ENCODE measurements at regions not wholly inside any gene's neighbourhood (a gene's known extent, or its start where the extent isn't known, plus 50 kb on each side); places are given as distances from the start of the nearest gene placed in this dataset.

DNA sequence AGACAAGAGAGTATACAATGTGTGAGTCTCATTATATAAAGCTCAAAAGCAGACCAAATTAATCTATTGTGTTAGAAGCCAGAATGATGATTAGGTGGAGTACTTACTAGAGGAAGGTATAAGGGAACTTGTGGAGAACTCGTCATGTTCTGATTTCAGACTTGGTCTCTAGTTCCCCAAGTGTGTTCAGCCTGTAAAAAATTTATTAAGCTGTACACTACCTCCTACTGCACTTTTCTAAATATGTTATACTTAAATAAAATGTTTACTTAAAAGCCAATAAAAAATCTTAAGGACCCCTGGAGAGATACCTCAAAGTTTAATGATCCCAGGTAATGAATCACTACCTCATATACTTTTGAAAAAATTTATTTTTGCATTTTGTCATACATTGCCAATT is 130.4 kb upstream of the PLCB4 start (continued):
- TF ChIP-seq CTBP2 (IDR thresholded peaks at IDR 0.05; ENCODE audit: borderline replicate concordance, insufficient read depth, insufficient read length, low read length) (no peak), SIX5 (IDR thresholded peaks at IDR 0.05; ENCODE audit: low read depth, low read length) (no peak), POLR2AphosphoS5 (IDR thresholded peaks at IDR 0.05; ENCODE audit: low read depth, low read length) (no peak), CBX5 (IDR thresholded peaks at IDR 0.05; ENCODE audit: low read depth, low read length) (no peak), NRF1 (IDR thresholded peaks at IDR 0.05; ENCODE audit: low read depth, low read length) (no peak), BRCA1 (IDR thresholded peaks at IDR 0.05; ENCODE audit: low read depth, low read length) (no peak)
